ENCODE measurements at regions not wholly inside any gene's neighbourhood (a gene's known extent, or its start where the extent isn't known, plus 50 kb on each side); places are given as distances from the start of the nearest gene placed in this dataset.
A peak's percentile ranks its signal among the peaks of the same experiment; 100 is the strongest.
"Not testable (repeated sequence)": the region's sequence is repeated elsewhere in the genome, so short reads cannot be mapped to it uniquely, and the experiment has no call there.

GRCh38 chr2:87461671-87462070, 286.2 kb upstream of the PLGLB2 start:
- not testable (repeated sequence) for DNase-seq

GRCh38 chr2:87464219-87464618, 283.7 kb upstream of the PLGLB2 start:
- peak; percentile 66 to 84 (median 78) for DNase-seq

DNA sequence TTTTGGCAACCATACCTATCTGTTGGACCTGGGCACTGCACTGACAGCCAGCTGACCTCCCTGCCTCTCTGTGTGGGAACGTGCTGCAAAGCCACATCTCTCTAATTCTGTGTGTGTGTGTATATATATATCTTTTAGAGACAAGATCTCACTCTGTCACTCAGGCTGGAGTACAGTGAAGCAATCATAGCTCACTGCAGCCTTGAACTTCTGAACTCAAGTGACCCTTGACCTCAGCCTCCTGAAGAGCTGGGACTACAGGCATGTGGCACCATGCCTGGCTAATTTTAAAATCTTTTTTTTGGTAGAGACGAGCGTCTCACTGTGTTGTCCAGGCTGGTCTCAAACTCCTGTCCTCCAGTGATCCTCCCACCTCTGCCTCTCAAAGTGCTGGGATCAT, 282.2 kb upstream of the PLGLB2 start:
- DNase-seq: peak in 1 of 4 experiments; percentile 10

- DNase-seq: not testable (repeated sequence)
Measured at GRCh38 chr2:87466591-87467120, 281.2 kb upstream of the PLGLB2 start.

- not testable (repeated sequence) for DNase-seq
Measured at GRCh38 chr2:87468429-87468981, 279.4 kb upstream of the PLGLB2 start.

GRCh38 chr2:87469180-87470151, 278.4 kb upstream of the PLGLB2 start:
- peak; percentile 9 to 59 (median 52) for DNase-seq

DNA sequence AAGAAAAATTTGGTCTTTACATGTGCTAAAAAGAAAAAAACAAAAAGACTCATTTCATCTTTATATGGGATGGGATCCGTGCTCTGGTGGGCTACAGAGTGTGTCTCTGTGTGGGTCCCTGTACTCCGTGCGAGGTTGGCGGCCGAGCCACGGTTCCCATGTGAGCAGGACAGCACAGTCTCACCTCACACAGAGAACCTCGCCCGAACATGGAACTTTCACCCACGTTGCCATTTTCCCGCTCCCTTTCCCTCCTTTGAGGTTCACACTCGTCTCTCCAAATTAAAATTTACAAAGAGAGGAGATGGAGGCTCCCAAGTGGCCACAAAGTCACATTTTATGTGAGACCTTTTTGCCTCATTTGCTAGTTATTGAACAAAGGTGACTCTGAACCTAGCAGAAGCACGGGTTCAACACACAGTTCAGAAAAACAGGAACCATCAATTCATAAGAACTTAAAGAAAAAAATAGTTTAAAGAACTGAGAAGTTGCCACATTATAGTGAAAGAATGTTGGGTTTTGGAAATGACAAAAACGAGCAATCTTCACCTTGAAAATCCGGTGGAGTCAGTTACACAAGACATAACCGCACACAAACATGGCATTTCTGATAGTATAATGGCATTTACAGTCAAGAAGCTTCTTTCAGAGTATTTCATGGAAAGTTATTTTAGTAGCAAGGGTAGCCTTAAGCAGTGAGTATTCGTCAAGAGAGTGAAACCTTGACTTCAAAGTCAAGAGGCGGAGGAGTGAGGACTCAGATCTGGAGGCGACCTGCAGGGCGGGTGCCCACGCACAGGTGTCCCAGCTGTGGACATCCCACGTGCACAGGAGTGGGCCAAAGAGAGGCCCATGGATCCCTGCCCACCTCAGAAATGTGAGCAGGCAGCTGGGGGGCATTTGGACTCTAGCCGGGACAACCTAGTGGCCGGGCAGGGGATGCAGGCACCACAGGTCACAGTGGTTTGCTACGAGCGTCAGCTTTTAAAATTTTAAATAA, 277.2 kb upstream of the PLGLB2 start:
- DNase-seq: not testable (repeated sequence)

- not testable (repeated sequence) for DNase-seq
Measured at GRCh38 chr2:87471478-87471877, 276.4 kb upstream of the PLGLB2 start.

GRCh38 chr2:87476223-87476872, 271.5 kb upstream of the PLGLB2 start:
- DNase-seq: not testable (repeated sequence)

DNA sequence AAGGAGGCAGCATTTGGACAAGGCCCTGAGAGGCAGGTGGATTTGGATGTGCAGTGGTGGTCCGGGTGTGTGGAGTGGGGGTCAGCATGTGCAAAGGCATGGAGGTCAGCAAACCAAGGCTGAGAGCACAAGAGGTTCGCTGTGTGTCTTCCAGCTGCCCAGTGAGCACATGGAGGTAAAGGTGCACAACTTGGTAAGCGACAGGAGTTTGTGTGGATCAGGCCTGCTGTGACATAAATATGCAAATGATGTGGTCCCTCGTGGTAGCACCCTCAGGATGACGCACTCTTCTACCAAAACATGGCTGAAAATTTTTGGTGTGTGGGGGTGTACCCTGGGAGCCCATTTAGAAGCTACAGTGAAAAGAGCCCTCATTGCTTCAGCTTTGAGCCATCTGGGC, 271.0 kb upstream of the PLGLB2 start:
- DNase-seq: not testable (repeated sequence)

- not testable (repeated sequence) for DNase-seq
Measured at GRCh38 chr2:87477669-87478428, 270.0 kb upstream of the PLGLB2 start.

DNA sequence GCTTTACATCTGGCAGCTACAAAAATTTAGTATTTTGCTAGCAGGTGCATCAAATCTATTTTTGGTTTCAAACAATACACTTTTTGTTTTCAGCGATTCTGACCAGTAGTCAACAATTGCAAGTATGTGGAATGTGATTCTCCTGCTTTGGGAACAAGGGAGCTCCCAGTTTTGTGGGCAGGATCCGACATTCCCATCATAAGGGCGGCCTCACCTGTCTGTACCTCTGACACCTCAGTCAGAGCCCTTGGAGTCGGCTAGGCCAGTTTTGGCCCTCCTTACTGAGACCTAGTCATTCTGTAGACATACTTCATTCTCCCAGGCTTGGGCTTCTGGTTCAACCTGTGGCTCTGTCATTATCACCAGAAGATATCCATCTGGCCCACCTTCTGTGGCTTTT, 269.0 kb upstream of the PLGLB2 start:
- DNase-seq: not testable (repeated sequence)

GRCh38 chr2:87483093-87483680, 264.7 kb upstream of the PLGLB2 start:
- not testable (repeated sequence) for DNase-seq

- not testable (repeated sequence) for DNase-seq
Measured at GRCh38 chr2:87484363-87484762, 263.5 kb upstream of the PLGLB2 start.

DNA sequence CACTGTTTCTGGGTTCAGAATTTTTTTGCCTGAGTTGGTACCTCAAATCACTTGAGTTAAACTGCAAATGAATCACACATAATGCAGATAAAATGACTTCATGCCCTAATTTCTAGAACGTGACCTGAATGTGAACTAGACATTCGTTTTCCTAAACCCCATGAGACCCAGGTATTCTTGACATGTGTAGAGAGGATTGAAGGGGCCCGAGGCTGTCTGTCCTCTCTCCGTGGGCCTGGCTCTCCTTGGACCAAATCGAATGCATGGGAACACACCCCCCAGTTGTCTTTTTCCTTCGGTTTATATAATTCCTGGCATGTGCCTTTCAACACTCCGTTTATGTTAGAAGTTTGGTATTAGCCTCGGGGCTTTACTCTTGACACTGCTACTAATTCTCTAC, 262.4 kb upstream of the PLGLB2 start:
- not testable (repeated sequence) for DNase-seq

DNA sequence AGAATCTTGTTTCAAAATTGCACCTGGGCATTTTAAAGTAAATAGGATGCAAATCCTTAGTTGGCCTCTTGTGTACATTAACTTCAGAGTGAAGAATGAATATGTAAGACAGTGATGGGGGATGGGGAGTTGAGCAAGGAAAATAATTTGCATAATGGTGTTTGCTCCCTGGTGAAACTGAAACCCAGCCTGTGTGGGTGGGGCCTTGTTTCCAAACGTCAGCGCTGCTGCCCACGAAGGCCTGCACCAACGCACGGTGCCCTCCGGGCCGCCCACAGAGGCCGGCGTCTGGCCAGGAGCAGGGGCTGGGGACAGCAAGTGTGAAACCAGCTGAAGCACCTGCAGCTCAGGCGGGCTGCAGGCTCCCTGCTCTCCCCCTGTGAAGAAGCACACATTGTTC, 262.0 kb upstream of the PLGLB2 start:
- not testable (repeated sequence) for DNase-seq

- not testable (repeated sequence) for DNase-seq
Measured at GRCh38 chr2:87486413-87486812, 261.5 kb upstream of the PLGLB2 start.

DNA sequence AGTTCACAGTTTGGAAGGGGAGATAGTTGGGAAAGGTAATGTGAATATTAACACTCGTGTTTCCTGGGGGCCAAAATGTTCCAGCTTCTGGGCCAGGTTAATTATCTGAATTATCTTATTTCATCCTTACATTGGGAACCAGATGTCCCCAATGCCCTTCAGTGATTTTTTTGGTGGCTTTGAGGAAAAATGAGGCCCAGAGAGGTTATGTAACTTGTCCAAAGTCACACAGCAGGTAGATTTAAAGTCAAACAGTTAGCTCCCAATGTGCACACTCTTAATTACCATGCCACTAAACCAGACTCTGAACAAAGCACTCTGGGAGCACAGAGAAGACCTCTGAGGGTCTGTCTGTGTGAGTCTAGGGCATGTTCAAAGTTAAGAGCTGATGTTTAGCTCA, 259.9 kb upstream of the PLGLB2 start:
- DNase-seq: not testable (repeated sequence)

DNA sequence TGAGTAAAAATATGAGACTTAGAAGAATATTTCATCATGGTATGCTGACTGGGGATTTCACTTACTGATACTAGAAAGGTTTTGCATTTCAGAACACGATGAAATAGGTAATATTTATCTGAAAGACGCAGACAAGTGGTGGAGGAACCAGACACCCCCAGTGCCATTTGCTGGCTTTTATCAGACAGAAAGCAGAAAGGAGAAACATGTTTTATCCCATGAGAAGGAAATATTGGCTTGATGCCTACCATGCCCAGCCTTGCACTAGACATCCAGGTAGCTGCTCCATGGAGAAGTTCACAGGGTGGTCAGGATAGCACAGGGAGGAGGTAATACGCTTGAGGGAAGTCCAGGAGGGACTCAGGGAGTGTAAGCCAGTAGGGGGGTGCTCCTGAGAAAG, 258.9 kb upstream of the PLGLB2 start:
- not testable (repeated sequence) for DNase-seq

DNA sequence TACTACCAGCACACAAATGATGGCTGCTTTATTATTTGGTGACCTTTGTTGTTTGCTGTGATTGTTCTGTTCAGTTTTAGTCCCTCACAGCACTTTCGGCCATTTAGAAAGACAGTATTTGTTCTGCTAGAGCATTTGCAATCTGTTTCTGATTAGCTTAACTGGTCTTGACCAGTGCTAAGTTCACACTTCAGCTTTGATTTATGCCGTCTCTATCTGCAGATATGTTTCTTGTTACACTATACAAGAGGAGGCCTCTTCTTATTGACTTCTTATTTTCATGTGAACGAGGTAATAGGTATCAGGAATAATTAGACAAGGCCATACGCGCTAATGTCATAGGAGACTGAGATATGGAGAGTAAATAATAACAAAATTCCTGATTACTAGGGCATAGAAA, 253.0 kb upstream of the PLGLB2 start:
- not testable (repeated sequence) for DNase-seq
